ENCODE measurements at regions not wholly inside any gene's neighbourhood (a gene's known extent, or its start where the extent isn't known, plus 50 kb on each side); places are given as distances from the start of the nearest gene placed in this dataset.

- H3K79me2 ChIP-seq (replicated peaks; ENCODE audit: insufficient read depth) = no peaks in the 10 kb centered on the region
- peak overlapping the region; percentile 74 for H2AFZ ChIP-seq
- Mint-ChIP-seq H3K27me3 (ENCODE audit: insufficient read depth, low read depth, poor library complexity) (peaks cover 5% of the 10 kb centered on the region), H3K4me1 (peaks cover 5% of the 10 kb centered on the region; the same call in 1 of the 3 replicates), H3K27ac (no peak overlapping the region), H3K9me3 (no peaks in the 10 kb centered on the region), H3K4me3 (no peak overlapping the region), H3K36me3 (ENCODE audit: low read depth) (no peaks in the 10 kb centered on the region)
- H3K27ac ChIP-seq (ENCODE audit: low read depth) = no peak overlapping the region
- no peaks in the 10 kb centered on the region for H3K4me1 ChIP-seq (ENCODE audit: insufficient read depth)
- no peak overlapping the region for H3K4me2 ChIP-seq
- ATAC-seq (no peak), DNase-seq (ENCODE audit: low spot score) (no peak)
- no peak overlapping the region for H3K4me3 ChIP-seq
- H3K36me3 ChIP-seq (ENCODE audit: insufficient read depth) = no peaks in the 10 kb centered on the region
- no peak for TF ChIP-seq ETS1 (IDR thresholded peaks at IDR 0.05)
- H3F3A ChIP-seq (replicated peaks; ENCODE audit: low read depth) = no peaks in the 10 kb centered on the region
- 0 out of 2 replicates have a peak, but pooled peaks cover 3% of the 10 kb centered on the region for H3K9me2 ChIP-seq (ENCODE audit: insufficient read depth)
- no peaks in the 10 kb centered on the region for H3K27me3 ChIP-seq (ENCODE audit: insufficient read depth)
- H4K20me1 ChIP-seq (replicated peaks; ENCODE audit: insufficient read depth) = no peaks in the 10 kb centered on the region
These were observed 274.6 kb upstream of the GALNTL6 start for GRCh38 chr4:171538601-171539100.

GRCh38 chr4:171534391-171534790 lies 278.8 kb upstream of the GALNTL6 start:
- H3K4me2 ChIP-seq = no peak overlapping the region
- no peak overlapping the region for H3K27ac ChIP-seq (ENCODE audit: low read depth)
- no peaks in the 10 kb centered on the region for H3K36me3 ChIP-seq (ENCODE audit: insufficient read depth)
- ATAC-seq (no peak), DNase-seq (ENCODE audit: low spot score) (no peak)
- H2AFZ ChIP-seq = no peak overlapping the region
- H3K4me1 ChIP-seq (ENCODE audit: insufficient read depth) = no peaks in the 10 kb centered on the region
- TF ChIP-seq NANOG (IDR thresholded peaks at IDR 0.05; ENCODE audit: borderline replicate concordance) = no peak
- H3K36me3 Mint-ChIP-seq (ENCODE audit: low read depth) = no peaks in the 10 kb centered on the region
- H4K20me1 ChIP-seq (replicated peaks; ENCODE audit: insufficient read depth) = no peaks in the 10 kb centered on the region
- no peak overlapping the region for H3K27ac Mint-ChIP-seq
- peaks cover 5% of the 10 kb centered on the region; the same call in 1 of the 3 replicates for H3K4me1 Mint-ChIP-seq
- no peaks in the 10 kb centered on the region for H3K79me2 ChIP-seq (replicated peaks; ENCODE audit: insufficient read depth)
- H3K4me3 ChIP-seq = no peak overlapping the region
- no peaks in the 10 kb centered on the region for H3F3A ChIP-seq (replicated peaks; ENCODE audit: low read depth)
- H3K27me3 Mint-ChIP-seq (ENCODE audit: insufficient read depth, low read depth, poor library complexity) = peaks cover 5% of the 10 kb centered on the region
- no peaks in the 10 kb centered on the region for H3K9me3 Mint-ChIP-seq
- H3K27me3 ChIP-seq (ENCODE audit: insufficient read depth) = no peaks in the 10 kb centered on the region
- no peak overlapping the region for H3K4me3 Mint-ChIP-seq
- 0 out of 2 replicates have a peak, but pooled peaks cover 3% of the 10 kb centered on the region for H3K9me2 ChIP-seq (ENCODE audit: insufficient read depth)

- Histone ChIP-seq H3K79me2 (replicated peaks; ENCODE audit: insufficient read depth) (no peaks in the 10 kb centered on the region), H3K4me2 (no peak overlapping the region), H3K4me3 (no peak overlapping the region), H3K4me1 (ENCODE audit: insufficient read depth) (no peaks in the 10 kb centered on the region), H3F3A (replicated peaks; ENCODE audit: low read depth) (no peaks in the 10 kb centered on the region), H3K9me2 (ENCODE audit: insufficient read depth) (0 out of 2 replicates have a peak, but pooled peaks cover 3% of the 10 kb centered on the region), H3K27me3 (ENCODE audit: insufficient read depth) (no peaks in the 10 kb centered on the region), H2AFZ (peak overlapping the region; percentile 67), H3K27ac (ENCODE audit: low read depth) (no peak overlapping the region), H3K36me3 (ENCODE audit: insufficient read depth) (no peaks in the 10 kb centered on the region), H4K20me1 (replicated peaks; ENCODE audit: insufficient read depth) (no peaks in the 10 kb centered on the region)
- ATAC-seq (no peak), DNase-seq (ENCODE audit: low spot score) (no peak)
- H3K4me3 Mint-ChIP-seq = no peak overlapping the region
- H3K4me1 Mint-ChIP-seq = peaks cover 3% of the 10 kb centered on the region; the same call in 1 of the 3 replicates
- H3K27ac Mint-ChIP-seq = peak overlapping the region; percentile 68
- no peaks in the 10 kb centered on the region for H3K36me3 Mint-ChIP-seq (ENCODE audit: low read depth)
- H3K27me3 Mint-ChIP-seq (ENCODE audit: insufficient read depth, low read depth, poor library complexity) = peaks cover 5% of the 10 kb centered on the region
- no peaks in the 10 kb centered on the region for H3K9me3 Mint-ChIP-seq
- TF ChIP-seq REST (IDR thresholded peaks at IDR 0.05; ENCODE audit: unreplicated experiment) (no peak), CREB1 (CRISPR knock-in tag; IDR thresholded peaks at IDR 0.05; ENCODE audit: low read depth) (no peak), POLR2AphosphoS5 (IDR thresholded peaks at IDR 0.05; ENCODE audit: low read depth) (no peak), EZH2 (IDR thresholded peaks at IDR 0.05; ENCODE audit: low read depth, unreplicated experiment) (no peak), ETS1 (IDR thresholded peaks at IDR 0.05) (no peak), CTCF (conservative IDR thresholded peaks at IDR 0.05; ENCODE audit: low read depth in 2 of 2) (no peak), EZH2phosphoT487 (IDR thresholded peaks at IDR 0.05; ENCODE audit: unreplicated experiment) (no peak), STAT1 (IDR thresholded peaks at IDR 0.05; ENCODE audit: unreplicated experiment) (no peak), NANOG (IDR thresholded peaks at IDR 0.05; ENCODE audit: borderline replicate concordance) (no peak), ZNF114 (CRISPR knock-in tag; IDR thresholded peaks at IDR 0.05) (no peak), ZNF331 (CRISPR knock-in tag; IDR thresholded peaks at IDR 0.05; ENCODE audit: low read depth) (no peak)
These were observed 280.2 kb upstream of the GALNTL6 start for GRCh38 chr4:171532968-171533367.

Data from GM23338 (cell line).